HUES64 (cell line): ENCODE measurements at regions not wholly inside any gene's neighbourhood (a gene's known extent, or its start where the extent isn't known, plus 50 kb on each side); places are given as distances from the start of the nearest gene placed in this dataset.

Experiments used
- H3K27ac ChIP-seq: 2 replicates; pipeline ENCODE4 v1.7.0; 2013; ENCODE audit warnings: low read depth, low read length, inconsistent platforms
- H3K27me3 ChIP-seq: 2 replicates; pipeline ENCODE4 v1.6.1; 2013; ENCODE audit warnings: mild to moderate bottlenecking, low read length; ENCODE audit not compliant: insufficient read depth
- H3K36me3 ChIP-seq: 2 replicates; pipeline ENCODE4 v1.6.1; 2013; ENCODE audit warnings: mild to moderate bottlenecking, low read length; ENCODE audit not compliant: insufficient read depth
- H3K4me1 ChIP-seq: 2 replicates; pipeline ENCODE4 v1.6.1; 2013; ENCODE audit warnings: mild to moderate bottlenecking, low read length, moderate library complexity; ENCODE audit not compliant: insufficient read depth
- H3K4me3 ChIP-seq: 2 replicates; pipeline ENCODE4 v1.5.1; 2013; ENCODE audit warnings: mild to moderate bottlenecking, low read length, moderate library complexity
- H3K9ac ChIP-seq: 2 replicates; pipeline ENCODE4 v1.6.1; 2013; ENCODE audit warnings: mild to moderate bottlenecking, low read depth, low read length
- H3K9me3 ChIP-seq: 2 replicates; pipeline ENCODE4 v1.6.1; 2013; ENCODE audit warnings: low read depth, low read length; ENCODE audit not compliant: insufficient read depth
- WGBS: fragments of 150-250, 120-280 bp; methylation state at CpG from one replicate; pipeline ENCODE4 v1.1.7; 2013; ENCODE audit warnings: missing lambda C conversion rate; 5-methylcytosine and 5-hydroxymethylcytosine counted together

GRCh38 chr5:116389601-116390000 is 185.0 kb downstream of the SEMA6A start:
- H3K4me1 ChIP-seq: peaks cover 10% of the 10 kb centered on the region
- no peaks in the 10 kb centered on the region for H3K36me3 ChIP-seq
- no CpG with 5 or more reads among the region's 1 CpG for WGBS
- H3K27me3 ChIP-seq: no peaks in the 10 kb centered on the region
- no peak overlapping the region for H3K4me3 ChIP-seq
- no peak overlapping the region for H3K9ac ChIP-seq
- H3K9me3 ChIP-seq: 0 out of 2 replicates have a peak, but pooled peaks cover 4% of the 10 kb centered on the region
- no peak overlapping the region for H3K27ac ChIP-seq

- Histone ChIP-seq H3K4me3 (no peak overlapping the region), H3K27ac (no peak overlapping the region), H3K9me3 (0 out of 2 replicates have a peak, but pooled peaks cover 4% of the 10 kb centered on the region), H3K4me1 (peaks cover 10% of the 10 kb centered on the region), H3K9ac (no peak overlapping the region), H3K36me3 (no peaks in the 10 kb centered on the region), H3K27me3 (no peaks in the 10 kb centered on the region)
- WGBS: 84% methylated on average over 11 of the region's 11 CpGs
Measured at GRCh38 chr5:116388564-116389258, 185.9 kb downstream of the SEMA6A start.

- H3K9ac ChIP-seq: no peak overlapping the region
- no peak overlapping the region for H3K4me3 ChIP-seq
- H3K27ac ChIP-seq: no peak overlapping the region
- H3K4me1 ChIP-seq: peaks cover 10% of the 10 kb centered on the region
- no peaks in the 10 kb centered on the region for H3K36me3 ChIP-seq
- no peaks in the 10 kb centered on the region for H3K27me3 ChIP-seq
- H3K9me3 ChIP-seq: 0 out of 2 replicates have a peak, but pooled peaks cover 4% of the 10 kb centered on the region
- over 99% methylated on average over 3 of the region's 3 CpGs for WGBS
Measured at GRCh38 chr5:116387738-116388137, 186.9 kb downstream of the SEMA6A start.

GRCh38 chr5:116386633-116387032 is 188.0 kb downstream of the SEMA6A start:
- peaks cover 10% of the 10 kb centered on the region for H3K4me1 ChIP-seq

GRCh38 chr5:116382874-116383266 is 191.8 kb downstream of the SEMA6A start:
- H3K4me3 ChIP-seq: no peak overlapping the region
- 0 out of 2 replicates have a peak, but pooled peaks cover 4% of the 10 kb centered on the region for H3K9me3 ChIP-seq
- H3K36me3 ChIP-seq: no peaks in the 10 kb centered on the region
- 86% methylated on average over 3 of the region's 3 CpGs for WGBS
- H3K4me1 ChIP-seq: no peaks in the 10 kb centered on the region
- no peak overlapping the region for H3K27ac ChIP-seq
- no peaks in the 10 kb centered on the region for H3K27me3 ChIP-seq
- no peak overlapping the region for H3K9ac ChIP-seq

More at GRCh38 chr5:116386633-116387032, 188.0 kb downstream of the SEMA6A start:
- H3K36me3 ChIP-seq: no peaks in the 10 kb centered on the region
- no peak overlapping the region for H3K4me3 ChIP-seq
- WGBS: 95% methylated on average over 5 of the region's 5 CpGs
- H3K27me3 ChIP-seq: no peaks in the 10 kb centered on the region
- H3K27ac ChIP-seq: no peak overlapping the region
- no peak overlapping the region for H3K9ac ChIP-seq
- H3K9me3 ChIP-seq: 0 out of 2 replicates have a peak, but pooled peaks cover 4% of the 10 kb centered on the region

- Histone ChIP-seq H3K9ac (no peak overlapping the region), H3K27me3 (no peaks in the 10 kb centered on the region), H3K4me1 (peaks cover 2% of the 10 kb centered on the region; the same call in 1 of the 2 replicates), H3K4me3 (no peak overlapping the region), H3K27ac (no peak overlapping the region), H3K9me3 (no peaks in the 10 kb centered on the region), H3K36me3 (no peaks in the 10 kb centered on the region)
- WGBS: 91% methylated on average over 13 of the region's 13 CpGs
Measured at GRCh38 chr5:116382032-116382873, 192.4 kb downstream of the SEMA6A start.

GRCh38 chr5:116381201-116381600 is 193.4 kb downstream of the SEMA6A start:
- Histone ChIP-seq H3K27me3 (no peaks in the 10 kb centered on the region), H3K4me1 (peaks cover 10% of the 10 kb centered on the region; the same call in 1 of the 2 replicates), H3K27ac (no peak overlapping the region), H3K9me3 (no peaks in the 10 kb centered on the region), H3K9ac (no peak overlapping the region), H3K4me3 (no peak overlapping the region), H3K36me3 (no peaks in the 10 kb centered on the region)
- 94% methylated on average over 6 of the region's 6 CpGs for WGBS

GRCh38 chr5:116380621-116381020 is 194.0 kb downstream of the SEMA6A start:
- WGBS: 97% methylated on average over 2 of the region's 2 CpGs
- Histone ChIP-seq H3K36me3 (no peaks in the 10 kb centered on the region), H3K4me3 (no peak overlapping the region), H3K27me3 (no peaks in the 10 kb centered on the region), H3K9me3 (no peaks in the 10 kb centered on the region), H3K27ac (no peak overlapping the region), H3K4me1 (peaks cover 14% of the 10 kb centered on the region), H3K9ac (no peak overlapping the region)

GRCh38 chr5:116379306-116379705 is 195.3 kb downstream of the SEMA6A start:
- Histone ChIP-seq H3K4me3 (no peak overlapping the region), H3K36me3 (no peaks in the 10 kb centered on the region), H3K4me1 (peaks cover 18% of the 10 kb centered on the region), H3K9ac (no peak overlapping the region), H3K9me3 (no peaks in the 10 kb centered on the region), H3K27me3 (no peaks in the 10 kb centered on the region), H3K27ac (no peak overlapping the region)
- 91% methylated on average over 5 of the region's 5 CpGs for WGBS

- Histone ChIP-seq H3K27me3 (no peaks in the 10 kb centered on the region), H3K36me3 (no peaks in the 10 kb centered on the region), H3K9ac (no peak overlapping the region), H3K4me1 (peaks cover 18% of the 10 kb centered on the region), H3K9me3 (no peaks in the 10 kb centered on the region), H3K4me3 (no peak overlapping the region), H3K27ac (no peak overlapping the region)
- 89% methylated on average over 5 of the region's 5 CpGs for WGBS
Measured at GRCh38 chr5:116378777-116379121, 195.9 kb downstream of the SEMA6A start.

- Histone ChIP-seq H3K27ac (no peak overlapping the region), H3K4me1 (peaks cover 18% of the 10 kb centered on the region), H3K9ac (no peak overlapping the region), H3K4me3 (no peak overlapping the region), H3K36me3 (no peaks in the 10 kb centered on the region), H3K27me3 (no peaks in the 10 kb centered on the region), H3K9me3 (no peaks in the 10 kb centered on the region)
- whole genome bisulfite sequencing: 87% methylated on average over 10 of the region's 12 CpGs
Measured at GRCh38 chr5:116378007-116378776, 196.4 kb downstream of the SEMA6A start.
